ENCODE measurements at regions not wholly inside any gene's neighbourhood (a gene's known extent, or its start where the extent isn't known, plus 50 kb on each side); places are given as distances from the start of the nearest gene placed in this dataset.
"Not testable (repeated sequence)": the region's sequence is repeated elsewhere in the genome, so short reads cannot be mapped to it uniquely, and the experiment has no call there.

DNA sequence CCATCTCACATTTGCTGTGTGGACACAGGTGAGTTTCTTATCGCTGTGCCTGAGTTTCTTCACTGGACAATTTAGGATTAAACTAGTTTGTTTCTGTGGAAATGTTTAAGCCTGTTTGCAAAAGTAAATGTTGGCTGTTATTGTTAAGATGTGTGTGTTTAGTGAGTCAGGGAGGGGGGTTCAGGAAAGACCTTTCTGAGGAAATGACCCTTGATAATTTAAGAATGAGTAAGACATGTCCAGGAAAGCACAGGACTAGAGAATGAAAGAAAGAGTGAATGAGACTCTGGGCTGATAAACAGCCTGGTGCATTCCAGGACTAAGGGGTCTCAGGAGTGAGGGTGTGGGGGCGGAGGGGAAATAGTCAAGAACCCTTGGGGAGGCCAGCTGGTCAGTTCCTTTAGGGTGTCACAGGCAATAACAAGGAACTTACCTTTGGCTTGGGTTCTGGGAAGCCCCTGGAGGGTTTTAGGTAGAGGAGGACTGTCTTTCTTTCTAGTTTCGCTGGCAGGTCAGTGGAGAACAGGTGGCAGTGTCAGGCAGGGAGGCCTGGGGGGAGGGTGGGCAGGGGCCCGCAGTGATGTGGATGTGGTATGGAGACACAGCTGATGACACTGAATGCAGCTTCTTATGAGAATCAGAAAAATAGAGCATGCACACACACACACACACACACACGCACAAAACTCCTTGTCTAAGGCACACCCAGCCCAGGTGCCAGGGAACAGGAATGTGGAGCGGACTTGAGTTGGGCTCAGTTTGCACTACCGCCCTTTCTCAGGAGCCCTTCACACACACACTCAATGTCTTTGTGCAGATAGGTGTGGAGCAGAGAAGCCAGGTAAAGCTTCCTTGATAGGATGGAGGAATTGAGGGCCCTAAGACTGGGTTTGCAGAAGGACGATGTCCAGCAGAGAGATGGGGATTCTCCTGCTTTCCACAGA is 1005.5 kb downstream of the VRK1 start:
- no peak overlapping the region for H3K9ac ChIP-seq (ENCODE audit: extremely low read depth, low read length, poor library complexity, severe bottlenecking)
- Mint-ChIP-seq H3K4me3 (no peak overlapping the region), H3K27ac (no peak overlapping the region), H3K9me3 (no peaks in the 10 kb centered on the region), H3K4me1 (peaks cover 13% of the 10 kb centered on the region), H3K36me3 (ENCODE audit: low read depth) (no peaks in the 10 kb centered on the region), H3K27me3 (ENCODE audit: insufficient read depth) (peaks cover 2% of the 10 kb centered on the region)
- no peaks in the 10 kb centered on the region for H3K9me3 ChIP-seq (ENCODE audit: control insufficient read depth, low read length)
- WGBS, 2 experiments (ENCODE audit: insufficient coverage in 1 of 2, insufficient read length in 1 of 2): 94 to 100% methylated on average over 1 to 6 of the region's 8 CpGs
- H3K27me3 ChIP-seq (ENCODE audit: control insufficient read depth, insufficient read depth, low read length, poor library complexity, severe bottlenecking): no peaks in the 10 kb centered on the region
- H3K4me1 ChIP-seq (ENCODE audit: control insufficient read depth, insufficient read depth, low read length): no peaks in the 10 kb centered on the region
- no peak overlapping the region for H3K27ac ChIP-seq (ENCODE audit: low read depth, low read length)
- DNase-seq: no peak
- TF ChIP-seq, protein P1, sequence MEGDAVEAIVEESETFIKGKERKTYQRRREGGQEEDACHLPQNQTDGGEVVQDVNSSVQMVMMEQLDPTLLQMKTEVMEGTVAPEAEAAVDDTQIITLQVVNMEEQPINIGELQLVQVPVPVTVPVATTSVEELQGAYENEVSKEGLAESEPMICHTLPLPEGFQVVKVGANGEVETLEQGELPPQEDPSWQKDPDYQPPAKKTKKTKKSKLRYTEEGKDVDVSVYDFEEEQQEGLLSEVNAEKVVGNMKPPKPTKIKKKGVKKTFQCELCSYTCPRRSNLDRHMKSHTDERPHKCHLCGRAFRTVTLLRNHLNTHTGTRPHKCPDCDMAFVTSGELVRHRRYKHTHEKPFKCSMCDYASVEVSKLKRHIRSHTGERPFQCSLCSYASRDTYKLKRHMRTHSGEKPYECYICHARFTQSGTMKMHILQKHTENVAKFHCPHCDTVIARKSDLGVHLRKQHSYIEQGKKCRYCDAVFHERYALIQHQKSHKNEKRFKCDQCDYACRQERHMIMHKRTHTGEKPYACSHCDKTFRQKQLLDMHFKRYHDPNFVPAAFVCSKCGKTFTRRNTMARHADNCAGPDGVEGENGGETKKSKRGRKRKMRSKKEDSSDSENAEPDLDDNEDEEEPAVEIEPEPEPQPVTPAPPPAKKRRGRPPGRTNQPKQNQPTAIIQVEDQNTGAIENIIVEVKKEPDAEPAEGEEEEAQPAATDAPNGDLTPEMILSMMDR (conservative IDR thresholded peaks at IDR 0.05): no peak
- H3K4me3 ChIP-seq (ENCODE audit: low read length): no peak overlapping the region
- H3K36me3 ChIP-seq (ENCODE audit: control insufficient read depth, insufficient read depth, low read length): no peaks in the 10 kb centered on the region

DNA sequence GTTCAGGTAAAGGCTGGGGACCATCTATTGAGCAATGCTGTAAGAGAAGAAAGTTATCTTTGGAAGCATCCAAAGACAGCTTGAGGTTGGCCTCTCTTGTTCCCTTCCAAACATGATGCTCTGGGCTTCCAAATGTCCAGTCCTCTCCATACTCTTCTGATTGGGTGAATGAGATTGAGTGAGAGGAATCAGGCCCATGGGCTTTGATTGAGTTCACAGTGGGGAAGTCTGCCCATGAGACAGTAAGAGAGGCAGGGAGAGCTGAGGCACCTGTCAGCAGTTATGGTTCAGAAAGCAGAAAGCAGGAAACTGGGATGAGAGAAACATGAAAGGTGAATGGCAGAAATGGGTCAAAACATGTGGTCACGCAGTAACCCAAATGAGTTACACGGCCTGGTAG is 1006.9 kb downstream of the VRK1 start:
- Histone ChIP-seq H3K36me3 (ENCODE audit: control insufficient read depth, insufficient read depth, low read length) (no peaks in the 10 kb centered on the region), H3K4me1 (ENCODE audit: control insufficient read depth, insufficient read depth, low read length) (no peaks in the 10 kb centered on the region), H3K27ac (ENCODE audit: low read depth, low read length) (no peak overlapping the region), H3K27me3 (ENCODE audit: control insufficient read depth, insufficient read depth, low read length, poor library complexity, severe bottlenecking) (no peaks in the 10 kb centered on the region), H3K9ac (ENCODE audit: extremely low read depth, low read length, poor library complexity, severe bottlenecking) (no peak overlapping the region), H3K9me3 (ENCODE audit: control insufficient read depth, low read length) (no peaks in the 10 kb centered on the region), H3K4me3 (ENCODE audit: low read length) (no peak overlapping the region)
- 98% methylated on average over 2 of the region's 2 CpGs; no CpG with 5 or more reads in 1 of the 2 experiments for WGBS, 2 experiments (ENCODE audit: insufficient coverage in 1 of 2, insufficient read length in 1 of 2)
- DNase-seq: no peak
- Mint-ChIP-seq H3K9me3 (no peaks in the 10 kb centered on the region), H3K27me3 (ENCODE audit: insufficient read depth) (peaks cover 2% of the 10 kb centered on the region), H3K4me3 (no peak overlapping the region), H3K36me3 (ENCODE audit: low read depth) (no peaks in the 10 kb centered on the region), H3K27ac (no peak overlapping the region), H3K4me1 (peaks cover 10% of the 10 kb centered on the region)
- TF ChIP-seq, protein P1 (conservative IDR thresholded peaks at IDR 0.05): no peak

DNA sequence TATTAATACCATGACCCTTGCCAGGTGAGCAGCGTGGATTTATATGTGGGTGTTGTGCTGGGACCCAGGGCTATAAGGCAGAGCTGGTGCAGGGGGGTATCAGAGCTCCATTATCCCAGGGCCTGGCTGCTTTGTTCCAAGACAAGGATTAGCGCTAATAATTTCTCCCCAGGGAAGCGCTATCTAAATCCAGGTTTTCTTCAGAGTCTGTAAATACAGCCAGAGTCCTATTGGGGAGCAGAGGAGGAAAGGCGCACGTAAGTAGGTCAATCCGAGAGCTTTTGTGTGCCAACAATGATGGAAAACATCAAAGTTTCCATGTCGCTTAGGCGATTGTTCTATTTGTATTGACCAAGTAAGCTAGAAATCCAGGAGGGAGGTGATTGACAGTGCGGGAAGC is 1009.7 kb downstream of the VRK1 start:
- no peaks in the 10 kb centered on the region for H3K9me3 ChIP-seq (ENCODE audit: control insufficient read depth, low read length)
- no peaks in the 10 kb centered on the region for H3K4me1 ChIP-seq (ENCODE audit: control insufficient read depth, insufficient read depth, low read length)
- Mint-ChIP-seq H3K36me3 (ENCODE audit: low read depth) (no peaks in the 10 kb centered on the region), H3K27me3 (ENCODE audit: insufficient read depth) (peaks cover 2% of the 10 kb centered on the region), H3K4me3 (no peak overlapping the region), H3K9me3 (no peaks in the 10 kb centered on the region), H3K27ac (no peak overlapping the region), H3K4me1 (peaks cover 10% of the 10 kb centered on the region)
- no peak overlapping the region for H3K27ac ChIP-seq (ENCODE audit: low read depth, low read length)
- no peak overlapping the region for H3K4me3 ChIP-seq (ENCODE audit: low read length)
- TF ChIP-seq, protein P1 (conservative IDR thresholded peaks at IDR 0.05): no peak
- DNase-seq: no peak
- no peaks in the 10 kb centered on the region for H3K27me3 ChIP-seq (ENCODE audit: control insufficient read depth, insufficient read depth, low read length, poor library complexity, severe bottlenecking)
- no peak overlapping the region for H3K9ac ChIP-seq (ENCODE audit: extremely low read depth, low read length, poor library complexity, severe bottlenecking)
- 89 to 91% methylated on average over 4 to 9 of the region's 9 CpGs for WGBS, 2 experiments (ENCODE audit: insufficient coverage in 1 of 2, insufficient read length in 1 of 2)
- no peaks in the 10 kb centered on the region for H3K36me3 ChIP-seq (ENCODE audit: control insufficient read depth, insufficient read depth, low read length)

DNA sequence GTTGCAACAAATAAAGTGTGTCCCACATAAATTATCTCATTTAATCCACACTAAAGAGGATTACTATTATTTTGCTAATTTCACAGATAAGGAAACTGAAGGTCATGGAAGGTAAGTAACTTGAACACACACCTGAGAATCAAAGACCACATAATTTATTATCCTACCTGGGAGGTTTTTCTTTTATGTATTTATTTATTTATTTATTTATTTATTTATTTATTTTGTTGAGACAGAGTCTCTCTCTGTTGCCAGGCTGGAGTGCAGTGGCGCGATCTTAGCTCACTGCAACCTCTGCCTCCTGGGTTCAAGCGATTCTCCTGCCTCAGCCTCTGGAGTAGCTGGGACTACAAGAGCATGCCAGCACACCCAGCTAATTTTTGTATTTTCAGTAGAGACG is 1011.4 kb downstream of the VRK1 start:
- not testable (repeated sequence) for H3K27ac Mint-ChIP-seq; H3K4me1 ChIP-seq (ENCODE audit: control insufficient read depth, insufficient read depth, low read length); H3K9me3 Mint-ChIP-seq; H3K9ac ChIP-seq (ENCODE audit: extremely low read depth, low read length, poor library complexity, severe bottlenecking); H3K4me3 Mint-ChIP-seq; H3K4me3 ChIP-seq (ENCODE audit: low read length); H3K9me3 ChIP-seq (ENCODE audit: control insufficient read depth, low read length); H3K36me3 ChIP-seq (ENCODE audit: control insufficient read depth, insufficient read depth, low read length); H3K27me3 ChIP-seq (ENCODE audit: control insufficient read depth, insufficient read depth, low read length, poor library complexity, severe bottlenecking); DNase-seq; H3K36me3 Mint-ChIP-seq (ENCODE audit: low read depth); H3K27ac ChIP-seq (ENCODE audit: low read depth, low read length); H3K4me1 Mint-ChIP-seq; H3K27me3 Mint-ChIP-seq (ENCODE audit: insufficient read depth)
- 96 to 98% methylated on average over 4 of the region's 4 CpGs for WGBS, 2 experiments (ENCODE audit: insufficient coverage in 1 of 2, insufficient read length in 1 of 2)

Measured in endodermal cell (in vitro differentiated cells).